ENCODE measurements at regions not wholly inside any gene's neighbourhood (a gene's known extent, or its start where the extent isn't known, plus 50 kb on each side); places are given as distances from the start of the nearest gene placed in this dataset.

DNA sequence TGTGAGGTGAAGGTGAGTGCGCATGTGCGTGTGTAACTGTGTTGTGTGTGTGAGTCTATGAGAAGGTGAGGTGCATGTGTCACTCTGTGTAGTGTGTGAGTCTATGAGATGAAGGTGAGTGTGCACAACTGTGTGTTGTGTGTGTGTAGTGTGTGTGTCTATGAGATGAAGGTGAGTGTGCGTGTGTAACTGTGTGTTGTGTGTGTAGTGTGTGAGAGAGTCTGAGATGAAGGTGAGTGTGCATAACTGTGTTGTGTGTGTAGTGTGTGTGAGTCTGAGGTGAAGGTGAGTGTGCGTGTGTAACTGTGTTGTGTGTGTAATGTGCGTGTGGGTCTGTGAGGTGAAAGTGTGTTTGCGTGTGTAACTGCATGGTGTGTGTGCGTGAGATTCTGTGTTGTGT, 154.0 kb downstream of the FOXD2 start:
- Histone ChIP-seq H3K4me3 (no peak overlapping the region), H3K27ac (no peak overlapping the region)
- DNase-seq (ENCODE audit: low spot score), result no peak
- TF ChIP-seq, protein P1, sequence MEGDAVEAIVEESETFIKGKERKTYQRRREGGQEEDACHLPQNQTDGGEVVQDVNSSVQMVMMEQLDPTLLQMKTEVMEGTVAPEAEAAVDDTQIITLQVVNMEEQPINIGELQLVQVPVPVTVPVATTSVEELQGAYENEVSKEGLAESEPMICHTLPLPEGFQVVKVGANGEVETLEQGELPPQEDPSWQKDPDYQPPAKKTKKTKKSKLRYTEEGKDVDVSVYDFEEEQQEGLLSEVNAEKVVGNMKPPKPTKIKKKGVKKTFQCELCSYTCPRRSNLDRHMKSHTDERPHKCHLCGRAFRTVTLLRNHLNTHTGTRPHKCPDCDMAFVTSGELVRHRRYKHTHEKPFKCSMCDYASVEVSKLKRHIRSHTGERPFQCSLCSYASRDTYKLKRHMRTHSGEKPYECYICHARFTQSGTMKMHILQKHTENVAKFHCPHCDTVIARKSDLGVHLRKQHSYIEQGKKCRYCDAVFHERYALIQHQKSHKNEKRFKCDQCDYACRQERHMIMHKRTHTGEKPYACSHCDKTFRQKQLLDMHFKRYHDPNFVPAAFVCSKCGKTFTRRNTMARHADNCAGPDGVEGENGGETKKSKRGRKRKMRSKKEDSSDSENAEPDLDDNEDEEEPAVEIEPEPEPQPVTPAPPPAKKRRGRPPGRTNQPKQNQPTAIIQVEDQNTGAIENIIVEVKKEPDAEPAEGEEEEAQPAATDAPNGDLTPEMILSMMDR (IDR thresholded peaks at IDR 0.05), result no peak

DNA sequence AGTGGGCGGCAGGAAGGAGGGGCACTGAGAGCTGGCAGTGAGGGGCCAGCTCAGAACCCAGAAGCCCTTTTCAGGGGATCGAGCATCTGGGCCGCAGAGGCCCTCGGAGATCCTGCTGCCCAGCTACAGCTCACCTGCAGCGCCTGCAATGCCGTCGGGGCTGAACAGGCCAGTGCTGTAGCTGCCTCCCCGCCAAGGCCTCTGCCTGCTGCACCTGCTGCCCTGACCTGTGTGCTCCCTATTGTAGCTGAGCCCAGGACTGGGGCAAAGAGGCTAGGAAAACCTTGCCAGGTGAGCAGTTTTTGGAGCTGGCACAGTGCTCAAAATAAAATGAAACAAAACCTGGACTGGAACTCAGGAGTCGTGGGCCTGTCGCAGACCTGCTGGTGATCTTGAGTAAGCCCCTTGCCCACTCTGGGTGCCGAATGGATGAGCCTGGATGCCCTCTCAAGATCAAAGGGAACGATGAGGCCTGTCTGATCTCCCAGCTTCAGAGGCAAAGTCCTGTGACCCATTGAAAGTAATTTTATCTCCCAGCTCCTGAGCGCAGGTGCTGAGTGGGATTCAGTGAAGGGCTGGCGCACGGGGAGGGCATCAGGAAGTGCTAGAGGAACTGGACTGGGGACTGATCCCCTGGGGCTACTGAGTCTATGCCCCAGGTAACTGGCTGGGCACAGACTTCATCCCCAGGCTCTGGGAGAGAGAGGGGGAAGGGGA, 154.6 kb downstream of the FOXD2 start:
- Histone ChIP-seq H3K27ac (no peak overlapping the region), H3K4me3 (peak overlapping the region; percentile 53)
- no peak for DNase-seq (ENCODE audit: low spot score)
- TF ChIP-seq, protein P1 (IDR thresholded peaks at IDR 0.05), result no peak

GRCh38 chr1:47593013-47593568, 155.2 kb downstream of the FOXD2 start:
- no peak for DNase-seq (ENCODE audit: low spot score)
- H3K27ac ChIP-seq, result no peak overlapping the region
- peak overlapping the region; percentile 53 for H3K4me3 ChIP-seq
- TF ChIP-seq, protein P1 (IDR thresholded peaks at IDR 0.05), result no peak

DNA sequence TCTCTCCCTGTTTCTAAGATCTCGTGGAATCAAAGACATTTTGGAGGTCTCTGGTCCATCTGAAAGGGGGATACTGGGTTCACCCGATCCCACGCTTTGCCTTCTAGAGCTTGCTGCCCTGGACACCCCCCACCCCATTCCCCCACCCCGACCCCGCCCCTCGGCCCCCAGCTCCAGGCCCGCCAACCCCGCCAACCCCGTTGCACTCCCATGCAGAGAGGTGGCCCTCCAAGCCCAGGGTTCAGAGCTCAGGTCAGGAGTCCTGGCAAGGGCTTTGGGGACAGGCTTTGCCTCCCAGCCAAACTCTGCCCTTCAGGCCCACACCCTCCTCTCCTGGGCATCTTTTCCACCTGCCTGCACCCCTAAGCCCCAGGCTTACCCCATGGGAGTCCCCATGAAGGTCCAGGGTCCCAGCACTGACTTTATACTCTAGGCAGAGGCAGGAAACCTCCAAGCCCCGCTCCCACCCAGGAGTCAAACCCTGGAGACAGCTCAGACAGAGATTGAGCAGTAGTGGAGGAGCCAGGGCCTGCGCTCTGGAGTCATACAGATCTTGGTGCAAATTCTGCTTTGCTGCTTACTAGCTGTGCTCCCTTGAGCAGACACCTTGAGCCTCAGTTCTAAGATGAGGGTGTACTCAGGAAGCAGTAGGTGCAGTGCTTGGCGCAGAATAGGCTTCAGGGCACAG, 155.9 kb downstream of the FOXD2 start:
- DNase-seq (ENCODE audit: low spot score), result no peak
- H3K27ac ChIP-seq, result no peak overlapping the region
- H3K4me3 ChIP-seq, result peak overlapping the region; percentile 53
- TF ChIP-seq, protein P1 (IDR thresholded peaks at IDR 0.05), result no peak

DNA sequence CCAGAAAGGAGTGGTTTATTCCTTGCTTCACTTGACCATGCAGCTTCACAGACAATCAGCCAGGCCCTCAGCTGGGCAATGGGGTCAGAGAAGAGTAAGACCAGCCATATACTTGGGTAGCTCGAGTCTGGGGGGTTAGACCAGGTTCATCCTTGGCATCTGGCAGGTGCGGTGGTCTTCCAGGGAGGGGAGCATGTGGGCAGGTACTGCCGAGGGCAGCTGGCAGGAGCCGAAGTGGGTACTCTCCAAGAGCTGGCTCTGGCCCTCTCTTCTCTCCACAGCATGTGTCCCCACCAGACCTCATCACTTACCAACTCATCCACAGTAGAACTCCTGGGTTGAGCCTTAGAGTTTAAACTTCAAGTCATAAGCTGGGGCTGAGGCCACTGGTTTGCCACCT, 156.8 kb downstream of the FOXD2 start:
- H3K4me3 ChIP-seq, result no peak overlapping the region
- no peak for DNase-seq (ENCODE audit: low spot score)
- TF ChIP-seq, protein P1 (IDR thresholded peaks at IDR 0.05), result no peak
- no peak overlapping the region for H3K27ac ChIP-seq

- TF ChIP-seq, protein P1 (IDR thresholded peaks at IDR 0.05), result no peak
- Histone ChIP-seq H3K27ac (no peak overlapping the region), H3K4me3 (no peak overlapping the region)
- no peak for DNase-seq (ENCODE audit: low spot score)
Measured at GRCh38 chr1:47596328-47596727, 158.5 kb downstream of the FOXD2 start.

Data from coronary artery (tissue), 2 donors.